Keratinocyte (primary cell): ENCODE measurements at regions not wholly inside any gene's neighbourhood (a gene's known extent, or its start where the extent isn't known, plus 50 kb on each side); places are given as distances from the start of the nearest gene placed in this dataset.

ENCODE experiments used
- EZH2 ChIP-seq: IDR thresholded peaks from one replicate; pipeline ENCODE4 v1.6.1; 2012; ENCODE audit warnings: inconsistent platforms, mild to moderate bottlenecking, low read length, moderate library complexity
- TF ChIP-seq, protein P1 (sequence below), 3 experiments: IDR thresholded peaks in 1 of 3; conservative IDR thresholded peaks in 1 of 3; optimal IDR thresholded peaks in 1 of 3; 2 replicates in 2 of 3; 3 replicates in 1 of 3; pipeline versions ENCODE3 to v1.5.1; 2011; ENCODE audit warnings: low read length in 3 of 3, mild to moderate bottlenecking in 3 of 3, moderate library complexity in 2 of 3, control low read depth in 1 of 3, inconsistent platforms in 1 of 3; ENCODE audit not compliant: insufficient read depth in 2 of 3; ENCODE audit errors: extremely low read depth in 1 of 3

DNA sequence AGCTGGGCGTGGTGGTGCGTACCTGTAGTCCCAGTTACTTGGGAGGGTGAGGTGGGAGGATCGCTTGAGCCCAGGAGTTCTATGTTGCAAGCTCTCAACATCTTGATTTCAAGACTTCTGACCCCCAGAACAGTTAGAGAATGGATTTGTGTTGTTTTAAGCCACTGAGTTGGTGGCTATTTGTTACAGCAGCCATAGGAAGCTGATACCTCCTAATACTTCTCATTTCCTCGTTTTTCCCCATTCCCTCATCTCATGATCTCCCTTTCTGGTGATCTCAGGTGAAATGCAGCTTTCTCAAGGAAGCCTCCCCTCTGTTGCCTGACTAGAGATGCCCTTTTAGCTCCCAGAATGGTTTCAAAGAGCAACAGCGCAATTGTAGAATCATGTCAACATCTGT lies 378.8 kb downstream of the TYW1 start:
- TF ChIP-seq, protein P1, sequence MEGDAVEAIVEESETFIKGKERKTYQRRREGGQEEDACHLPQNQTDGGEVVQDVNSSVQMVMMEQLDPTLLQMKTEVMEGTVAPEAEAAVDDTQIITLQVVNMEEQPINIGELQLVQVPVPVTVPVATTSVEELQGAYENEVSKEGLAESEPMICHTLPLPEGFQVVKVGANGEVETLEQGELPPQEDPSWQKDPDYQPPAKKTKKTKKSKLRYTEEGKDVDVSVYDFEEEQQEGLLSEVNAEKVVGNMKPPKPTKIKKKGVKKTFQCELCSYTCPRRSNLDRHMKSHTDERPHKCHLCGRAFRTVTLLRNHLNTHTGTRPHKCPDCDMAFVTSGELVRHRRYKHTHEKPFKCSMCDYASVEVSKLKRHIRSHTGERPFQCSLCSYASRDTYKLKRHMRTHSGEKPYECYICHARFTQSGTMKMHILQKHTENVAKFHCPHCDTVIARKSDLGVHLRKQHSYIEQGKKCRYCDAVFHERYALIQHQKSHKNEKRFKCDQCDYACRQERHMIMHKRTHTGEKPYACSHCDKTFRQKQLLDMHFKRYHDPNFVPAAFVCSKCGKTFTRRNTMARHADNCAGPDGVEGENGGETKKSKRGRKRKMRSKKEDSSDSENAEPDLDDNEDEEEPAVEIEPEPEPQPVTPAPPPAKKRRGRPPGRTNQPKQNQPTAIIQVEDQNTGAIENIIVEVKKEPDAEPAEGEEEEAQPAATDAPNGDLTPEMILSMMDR (optimal IDR thresholded peaks at IDR 0.05 in 1 of 3, IDR thresholded peaks at IDR 0.05 in 1 of 3, conservative IDR thresholded peaks at IDR 0.05 in 1 of 3; ENCODE audit: extremely low read depth in 1 of 3, insufficient read depth in 2 of 3, low read length in 3 of 3), result no peak
- no peak for TF ChIP-seq EZH2
